Calu3 (cell line): ENCODE measurements at regions not wholly inside any gene's neighbourhood (a gene's known extent, or its start where the extent isn't known, plus 50 kb on each side); places are given as distances from the start of the nearest gene placed in this dataset.

ENCODE experiments used
- BruUV-seq: library from RNA; stranded (reverse); fragments of 400-500 nt; replicated peaks from 2 replicates; lab custom pipeline; 2021; lab: Mats Ljungman, UMichigan
- CTCF ChIA-PET: fragments of 300-600 bp; sonication (Branson Sonifier 250); formaldehyde crosslinking; loops from one replicate; lab custom pipeline; 2022; ENCODE audit warnings: antibody characterized with exemption; lab: Charles Lee
- DNase-seq: peaks from one replicate; pipeline ENCODE4 v3.0.0; 2022
- H3K27ac Mint-ChIP-seq: one replicate; pipeline ENCODE4 v1.8.0; 2022; ENCODE audit warnings: mixed read lengths; ENCODE audit not compliant: unreplicated experiment
- H3K27me3 Mint-ChIP-seq: one replicate; pipeline ENCODE4 v1.8.0; 2022; ENCODE audit warnings: mixed read lengths; ENCODE audit not compliant: unreplicated experiment
- H3K36me3 Mint-ChIP-seq: one replicate; pipeline ENCODE4 v1.8.0; 2022; ENCODE audit warnings: mild to moderate bottlenecking, moderate library complexity, mixed read lengths; ENCODE audit not compliant: insufficient read depth, unreplicated experiment
- H3K4me1 Mint-ChIP-seq: one replicate; pipeline ENCODE4 v1.8.0; 2022; ENCODE audit warnings: mild to moderate bottlenecking, low read depth, mixed read lengths; ENCODE audit not compliant: unreplicated experiment
- H3K4me3 Mint-ChIP-seq: one replicate; pipeline ENCODE4 v1.8.0; 2022; ENCODE audit warnings: mild to moderate bottlenecking, low read depth, moderate library complexity, mixed read lengths; ENCODE audit not compliant: unreplicated experiment
- H3K9me3 Mint-ChIP-seq: one replicate; pipeline ENCODE4 v1.8.0; 2022; ENCODE audit warnings: low read depth, mixed read lengths; ENCODE audit not compliant: unreplicated experiment
- CTCF ChIP-seq: fragments of 200-600 bp; IDR thresholded peaks from one replicate; pipeline ENCODE4 v1.8.0; 2022; ENCODE audit warnings: antibody characterized with exemption; ENCODE audit not compliant: unreplicated experiment
- intact Hi-C: fragments of 100-400 bp; cut with micrococcal nuclease; formaldehyde crosslinking; loops from one replicate; pipeline ENCODE4 v1.10.0; 2022; ENCODE audit not compliant: unreplicated experiment

- H3K27me3 Mint-ChIP-seq, result no peaks in the 10 kb centered on the region
- H3K4me1 Mint-ChIP-seq, result no peaks in the 10 kb centered on the region
- no peak overlapping the region for H3K4me3 Mint-ChIP-seq
- no peak for DNase-seq
- no peaks in the 10 kb centered on the region for H3K9me3 Mint-ChIP-seq
- no peaks in the 10 kb centered on the region for H3K36me3 Mint-ChIP-seq
- no TSS peak for BruUV-seq
- intact Hi-C loops, result no loop called here
- CTCF ChIA-PET, result no interaction called here
- no peak for TF ChIP-seq CTCF
- H3K27ac Mint-ChIP-seq, result no peak overlapping the region
These were observed 99.3 kb upstream of the PCDH18 start for GRCh38 chr4:137631605-137632004.

- Mint-ChIP-seq H3K9me3 (no peaks in the 10 kb centered on the region), H3K4me1 (no peaks in the 10 kb centered on the region), H3K36me3 (no peaks in the 10 kb centered on the region), H3K4me3 (no peak overlapping the region), H3K27me3 (no peaks in the 10 kb centered on the region), H3K27ac (no peak overlapping the region)
- no TSS peak for BruUV-seq
- CTCF ChIA-PET, result no interaction called here
- intact Hi-C loops, result no loop called here
- no peak for TF ChIP-seq CTCF
- no peak for DNase-seq
These were observed 98.0 kb upstream of the PCDH18 start for GRCh38 chr4:137630252-137630651.

GRCh38 chr4:137627739-137628460 lies 95.6 kb upstream of the PCDH18 start:
- H3K4me3 Mint-ChIP-seq, result no peak overlapping the region
- CTCF ChIA-PET, result no interaction called here
- H3K36me3 Mint-ChIP-seq, result no peaks in the 10 kb centered on the region
- no peak for DNase-seq
- intact Hi-C loops, result no loop called here
- no peaks in the 10 kb centered on the region for H3K4me1 Mint-ChIP-seq
- no peak overlapping the region for H3K27ac Mint-ChIP-seq
- H3K9me3 Mint-ChIP-seq, result no peaks in the 10 kb centered on the region
- no peaks in the 10 kb centered on the region for H3K27me3 Mint-ChIP-seq
- BruUV-seq, result no TSS peak
- TF ChIP-seq CTCF, result no peak

- Mint-ChIP-seq H3K4me1 (no peaks in the 10 kb centered on the region), H3K4me3 (no peak overlapping the region), H3K36me3 (no peaks in the 10 kb centered on the region), H3K27me3 (no peaks in the 10 kb centered on the region), H3K9me3 (no peaks in the 10 kb centered on the region), H3K27ac (no peak overlapping the region)
- BruUV-seq, result no TSS peak
- CTCF ChIA-PET, result no interaction called here
- no peak for DNase-seq
- no peak for TF ChIP-seq CTCF
- intact Hi-C loops, result no loop called here
These were observed 94.8 kb upstream of the PCDH18 start for GRCh38 chr4:137626942-137627738.
